ENCODE measurements at regions not wholly inside any gene's neighbourhood (a gene's known extent, or its start where the extent isn't known, plus 50 kb on each side); places are given as distances from the start of the nearest gene placed in this dataset.

- no peaks in the 10 kb centered on the region for H3K4me1 ChIP-seq (ENCODE audit: control insufficient read depth, insufficient read depth, low read length)
- 22% methylated on average over 4 of the region's 4 CpGs for WGBS (ENCODE audit: insufficient coverage, insufficient replicate concordance, low lambda C conversion rate, missing lambda C conversion rate)
These were observed 133.4 kb downstream of the DICER1 start for GRCh38 chr14:95023886-95024285.

More at GRCh38 chr14:95023886-95024285, 133.4 kb downstream of the DICER1 start:
- intact Hi-C loops (cut with micrococcal nuclease; ENCODE audit: unreplicated experiment) (no loop called here), in situ Hi-C loops (cut with MboI) (no loop called here)
- H2AFZ ChIP-seq (ENCODE audit: control insufficient read depth, low read depth, low read length), result no peak overlapping the region
- DNase-seq (ENCODE audit: low read depth, low spot score), result no peak
- no peaks in the 10 kb centered on the region for H3K27me3 ChIP-seq (replicated peaks in 1 of 2; ENCODE audit: control insufficient read depth in 2 of 2, insufficient read depth in 2 of 2, low read length in 1 of 2)
- POLR2A ChIA-PET, result no interaction called here
- TF ChIP-seq ESRRA (IDR thresholded peaks at IDR 0.05; ENCODE audit: low read length), result no peak
- no peak for TF ChIP-seq E2F4 (IDR thresholded peaks at IDR 0.05; ENCODE audit: low read depth, low read length)
- TF ChIP-seq KLF5 (IDR thresholded peaks at IDR 0.05; ENCODE audit: partially characterized antibody), result no peak
- no peak for TF ChIP-seq TCF7 (IDR thresholded peaks at IDR 0.05; ENCODE audit: borderline replicate concordance)
- TF ChIP-seq NRF1 (conservative IDR thresholded peaks at IDR 0.05; ENCODE audit: low read depth, low read length), result no peak
- no peak for TF ChIP-seq ZNF274 (IDR thresholded peaks at IDR 0.05; ENCODE audit: insufficient read depth, insufficient read length)
- no peak for TF ChIP-seq TARDBP (IDR thresholded peaks at IDR 0.05; ENCODE audit: borderline replicate concordance)
- TF ChIP-seq SPI1 (IDR thresholded peaks at IDR 0.05; ENCODE audit: borderline replicate concordance, insufficient read depth, low read depth, low read length), result no peak
- no peak for TF ChIP-seq REST (IDR thresholded peaks at IDR 0.05; ENCODE audit: low read depth, low read length)
- TF ChIP-seq ATF7 (IDR thresholded peaks at IDR 0.05; ENCODE audit: low read depth), result no peak
- no peak for TF ChIP-seq ZNF24 (IDR thresholded peaks at IDR 0.05)
- TF ChIP-seq BMI1 (IDR thresholded peaks at IDR 0.05; ENCODE audit: borderline replicate concordance), result no peak
- TF ChIP-seq YBX1 (IDR thresholded peaks at IDR 0.05), result no peak
- TF ChIP-seq ZBTB11 (CRISPR knock-in tag; IDR thresholded peaks at IDR 0.05), result no peak
- no peaks in the 10 kb centered on the region for H3K36me3 ChIP-seq (ENCODE audit: control insufficient read depth in 2 of 2, insufficient read depth in 2 of 2, low read length in 1 of 2)
- no peaks in the 10 kb centered on the region for H4K20me1 ChIP-seq (ENCODE audit: control insufficient read depth, insufficient read depth)
- no peak overlapping the region for H3K27ac ChIP-seq (ENCODE audit: control insufficient read depth, insufficient read depth)
- H3K9me3 ChIP-seq (replicated peaks; ENCODE audit: control insufficient read depth, insufficient read depth, low read length), result no peaks in the 10 kb centered on the region
- RAD21 ChIA-PET (ENCODE audit: unreplicated experiment), result interaction anchor here (0.6 kb wide), 1 partner anchor 244 kb away, joined by 3 read pairs; no protein-coding TSS in a partner anchor
- CTCF ChIA-PET, result interaction anchor here (0.9 kb wide), 1 partner anchor 175 kb away, joined by 3 read pairs; no protein-coding TSS in a partner anchor
- H3K4me2 ChIP-seq (ENCODE audit: control insufficient read depth, insufficient read depth), result no peak overlapping the region
- H3K79me2 ChIP-seq (ENCODE audit: control insufficient read depth, insufficient read depth, low read length), result no peaks in the 10 kb centered on the region
- H3K4me3 ChIP-seq, result no peak overlapping the region
- BruUV-seq (replicated peaks), result no TSS peak
- no peak for FAIRE-seq
- no peak overlapping the region for H3K9ac ChIP-seq (ENCODE audit: control insufficient read depth, insufficient read depth, low read length)
- no peak for ATAC-seq
- SMC1A ChIA-PET (ENCODE audit: uncharacterized antibody, unreplicated experiment), result no interaction called here

Data from GM12878 (cell line).